GM06990 (cell line): ENCODE measurements at regions not wholly inside any gene's neighbourhood (a gene's known extent, or its start where the extent isn't known, plus 50 kb on each side); places are given as distances from the start of the nearest gene placed in this dataset.

Source experiments
- DNase-seq: peaks from one replicate; pipeline ENCODE4 v3.0.0-alpha.2; 2011; ENCODE audit not compliant: insufficient read length; ENCODE audit errors: extremely low read depth
- H3K27me3 ChIP-seq: replicated peaks from 2 replicates; pipeline ENCODE4 v1.6.0; 2011; ENCODE audit warnings: low read length; ENCODE audit not compliant: control insufficient read depth, insufficient read depth
- H3K36me3 ChIP-seq: 2 replicates; pipeline ENCODE4 v1.5.1; 2011; ENCODE audit warnings: low read length; ENCODE audit not compliant: control insufficient read depth, insufficient read depth
- H3K4me3 ChIP-seq: replicated peaks from 2 replicates; pipeline ENCODE4 v1.5.1; 2011; ENCODE audit warnings: low read depth, mild to moderate bottlenecking, control low read depth, low read length
- TF ChIP-seq, protein P1 (sequence below): IDR thresholded peaks from 2 replicates; pipeline ENCODE4 v1.5.1; 2011; ENCODE audit warnings: low read length, control low read depth, mild to moderate bottlenecking, inconsistent platforms; ENCODE audit not compliant: insufficient read depth, poor library complexity, severe bottlenecking

GRCh38 chr2:103743195-103743594 lies 981.4 kb downstream of the TMEM182 start:
- no peaks in the 10 kb centered on the region for H3K27me3 ChIP-seq
- no peak for DNase-seq
- no peak overlapping the region for H3K4me3 ChIP-seq
- no peaks in the 10 kb centered on the region for H3K36me3 ChIP-seq
- TF ChIP-seq, protein P1, sequence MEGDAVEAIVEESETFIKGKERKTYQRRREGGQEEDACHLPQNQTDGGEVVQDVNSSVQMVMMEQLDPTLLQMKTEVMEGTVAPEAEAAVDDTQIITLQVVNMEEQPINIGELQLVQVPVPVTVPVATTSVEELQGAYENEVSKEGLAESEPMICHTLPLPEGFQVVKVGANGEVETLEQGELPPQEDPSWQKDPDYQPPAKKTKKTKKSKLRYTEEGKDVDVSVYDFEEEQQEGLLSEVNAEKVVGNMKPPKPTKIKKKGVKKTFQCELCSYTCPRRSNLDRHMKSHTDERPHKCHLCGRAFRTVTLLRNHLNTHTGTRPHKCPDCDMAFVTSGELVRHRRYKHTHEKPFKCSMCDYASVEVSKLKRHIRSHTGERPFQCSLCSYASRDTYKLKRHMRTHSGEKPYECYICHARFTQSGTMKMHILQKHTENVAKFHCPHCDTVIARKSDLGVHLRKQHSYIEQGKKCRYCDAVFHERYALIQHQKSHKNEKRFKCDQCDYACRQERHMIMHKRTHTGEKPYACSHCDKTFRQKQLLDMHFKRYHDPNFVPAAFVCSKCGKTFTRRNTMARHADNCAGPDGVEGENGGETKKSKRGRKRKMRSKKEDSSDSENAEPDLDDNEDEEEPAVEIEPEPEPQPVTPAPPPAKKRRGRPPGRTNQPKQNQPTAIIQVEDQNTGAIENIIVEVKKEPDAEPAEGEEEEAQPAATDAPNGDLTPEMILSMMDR, result no peak

DNA sequence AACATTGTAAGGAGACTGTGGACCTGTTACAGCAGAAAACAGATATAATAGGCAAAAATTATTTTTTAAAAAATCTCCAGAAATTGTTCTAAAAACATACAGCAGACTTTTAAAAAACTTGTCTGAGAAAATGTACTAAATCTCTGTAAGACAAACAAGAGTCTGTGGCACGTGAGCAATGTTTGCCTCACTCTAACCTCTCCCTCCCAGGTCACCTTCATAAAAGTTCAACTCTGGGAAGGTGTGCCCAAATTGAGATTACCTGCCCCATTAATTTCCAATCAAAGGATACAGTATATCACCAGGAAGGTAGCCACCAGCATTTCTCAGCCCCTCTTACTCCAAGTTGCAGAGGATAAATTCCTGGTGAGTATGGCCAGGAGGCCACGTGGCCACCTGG lies 992.7 kb downstream of the TMEM182 start:
- H3K36me3 ChIP-seq, result no peaks in the 10 kb centered on the region
- H3K27me3 ChIP-seq, result no peaks in the 10 kb centered on the region
- DNase-seq, result no peak
- TF ChIP-seq, protein P1, result no peak
- H3K4me3 ChIP-seq, result no peak overlapping the region

GRCh38 chr2:103773884-103774283 lies 1012.1 kb downstream of the TMEM182 start:
- Histone ChIP-seq H3K36me3 (no peaks in the 10 kb centered on the region), H3K4me3 (no peak overlapping the region), H3K27me3 (no peaks in the 10 kb centered on the region)
- no peak for DNase-seq
- TF ChIP-seq, protein P1, result no peak

DNA sequence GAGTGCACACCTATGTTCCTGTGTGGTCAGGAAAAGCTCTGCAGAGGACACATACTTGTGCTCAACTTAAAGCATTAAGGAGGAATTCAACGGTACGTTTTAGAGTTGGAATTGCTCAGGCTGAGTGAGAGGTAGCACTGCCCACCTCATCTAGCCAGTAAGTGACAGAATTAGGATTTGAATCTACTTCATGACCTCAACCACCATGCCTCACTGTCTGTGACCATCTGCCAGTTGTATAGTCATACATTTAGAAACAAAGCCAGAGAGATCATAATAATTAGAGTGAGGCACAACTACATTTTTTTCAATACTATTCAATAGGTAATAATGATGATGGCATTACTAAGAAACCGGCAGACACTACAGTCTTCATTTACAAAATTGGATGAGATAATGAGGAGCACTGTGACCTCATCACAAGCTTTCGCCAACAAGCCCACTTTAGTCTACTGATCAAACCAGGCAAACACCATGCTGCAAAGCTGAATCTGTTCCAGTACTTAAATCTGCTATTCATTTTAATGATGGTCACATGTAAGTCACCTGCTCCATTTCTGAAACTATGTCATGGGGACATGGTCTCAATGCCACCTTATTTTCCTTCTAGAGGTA lies 1018.4 kb downstream of the TMEM182 start:
- Histone ChIP-seq H3K4me3 (no peak overlapping the region), H3K36me3 (no peaks in the 10 kb centered on the region), H3K27me3 (no peaks in the 10 kb centered on the region)
- DNase-seq, result no peak
- TF ChIP-seq, protein P1, result no peak

- TF ChIP-seq, protein P1, result no peak
- Histone ChIP-seq H3K36me3 (no peaks in the 10 kb centered on the region), H3K27me3 (no peaks in the 10 kb centered on the region), H3K4me3 (no peak overlapping the region)
- no peak for DNase-seq
These were observed 1019.5 kb downstream of the TMEM182 start for GRCh38 chr2:103781313-103781712.

DNA sequence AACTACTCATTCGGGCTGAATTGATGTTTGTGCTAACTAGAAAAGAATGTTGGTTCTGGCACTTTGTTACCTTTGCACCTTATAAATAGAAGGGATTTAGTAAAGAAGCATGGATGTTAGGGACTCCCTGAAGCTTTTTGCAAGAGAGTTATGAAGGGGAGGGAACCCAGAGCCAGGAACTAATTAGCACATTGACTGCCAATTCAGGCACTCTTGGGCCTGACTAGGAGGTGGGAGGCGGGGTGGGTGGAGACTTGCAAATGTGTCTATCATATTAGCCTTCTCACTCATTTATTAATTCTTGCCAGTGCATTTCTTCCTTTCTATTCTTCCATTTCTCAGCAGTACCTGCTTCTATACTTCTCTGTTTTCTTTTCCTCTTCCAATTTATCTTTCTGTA lies 1022.4 kb downstream of the TMEM182 start:
- TF ChIP-seq, protein P1, result no peak
- Histone ChIP-seq H3K27me3 (no peaks in the 10 kb centered on the region), H3K36me3 (no peaks in the 10 kb centered on the region), H3K4me3 (no peak overlapping the region)
- no peak for DNase-seq
